Spleen (tissue), 11 donors: ENCODE measurements at regions not wholly inside any gene's neighbourhood (a gene's known extent, or its start where the extent isn't known, plus 50 kb on each side); places are given as distances from the start of the nearest gene placed in this dataset.

ENCODE experiments used
- DNase-seq: peaks from one replicate; pipeline ENCODE4 v3.0.0-alpha.2; 2020
- H3K27ac ChIP-seq, 8 donors: fragments of 200-600 bp; sonication (generic) in 7 of 8; 1 replicate in 4 of 8; 2 replicates in 4 of 8; pipeline versions ENCODE4 v1.5.0 to v1.8.0; 2016 to 2021; ENCODE audit warnings: inconsistent platforms in 4 of 8, mild to moderate bottlenecking in 4 of 8, moderate library complexity in 1 of 8
- H3K27me3 ChIP-seq, 7 donors: fragments of 200-600 bp; sonication (generic) in 6 of 7; replicated peaks in 1 of 7; 1 replicate in 4 of 7; 2 replicates in 3 of 7; pipeline versions ENCODE4 v1.5.0 to v1.8.0; 2016 to 2021; ENCODE audit warnings: inconsistent platforms in 3 of 7, mild to moderate bottlenecking in 1 of 7
- H3K36me3 ChIP-seq, 6 donors: fragments of 200-600 bp; sonication (generic) in 5 of 6; 1 replicate in 4 of 6; 2 replicates in 2 of 6; pipeline versions ENCODE4 v1.5.0 to v1.8.0; 2016 to 2021; ENCODE audit warnings: inconsistent platforms in 2 of 6
- H3K4me1 ChIP-seq, 6 donors: fragments of 200-600 bp; sonication (generic) in 5 of 6; 1 replicate in 3 of 6; 2 replicates in 3 of 6; pipeline versions ENCODE4 v1.5.0 to v1.8.0; 2016 to 2021; ENCODE audit warnings: inconsistent platforms in 3 of 6
- H3K4me3 ChIP-seq, 8 donors: fragments of 200-600 bp; sonication (generic) in 7 of 8; 1 replicate in 4 of 8; 2 replicates in 4 of 8; pipeline versions ENCODE4 v1.5.0 to v1.8.0; 2016 to 2021; ENCODE audit warnings: inconsistent platforms in 4 of 8, mild to moderate bottlenecking in 4 of 8, moderate library complexity in 2 of 8
- H3K9me3 ChIP-seq, 8 donors: fragments of 200-600 bp; sonication (generic) in 7 of 8; 1 replicate in 4 of 8; 2 replicates in 4 of 8; pipeline versions ENCODE4 v1.5.0 to v1.8.0; 2016 to 2021; ENCODE audit warnings: inconsistent platforms in 4 of 8
- POLR2A ChIP-seq, 3 donors: fragments of 450-650 bp; IDR thresholded peaks; one replicate each; pipeline ENCODE4 v1.5.1; 2017; ENCODE audit warnings: antibody characterized with exemption in 3 of 3, mild to moderate bottlenecking in 1 of 3
- POLR2AphosphoS5 ChIP-seq, 3 donors: sonication (generic); formaldehyde crosslinking; IDR thresholded peaks; one replicate each; pipeline ENCODE4 v1.5.1; 2017; ENCODE audit warnings: antibody characterized with exemption in 3 of 3
- WGBS, 5 donors: extraction: QIAGEN DNeasy Blood & Tissue Kit in 3 of 5; methylation state at CpG; one replicate each; pipeline versions ENCODE4 v1.1.5 to v1.1.7; 2013 to 2018; 5-methylcytosine and 5-hydroxymethylcytosine counted together
- intact Hi-C: fragments of 100-400 bp; cut with DNase I; formaldehyde crosslinking; loops from one replicate; pipeline ENCODE4 v1.15.0; 2023; ENCODE audit warnings: low total_unique reads
- TF ChIP-seq, protein P1 (sequence below), 11 experiments: fragments of 200-600 bp in 7 of 11; fragments of 450-650 bp in 4 of 11; sonication (generic) in 4 of 11; IDR thresholded peaks in 8 of 11; conservative IDR thresholded peaks in 3 of 11; 1 replicate in 7 of 11; 2 replicates in 4 of 11; pipeline versions ENCODE4 v1.4.0 to v1.8.0; 2016 to 2021; ENCODE audit warnings: antibody characterized with exemption in 11 of 11, inconsistent platforms in 4 of 11, mild to moderate bottlenecking in 1 of 11
- donor health status: healthy with polysubstance abuse.
- donor health status: DM: no; HTN: no; CAD: no; lungs with moderate emphysema.
- donor health status: DM: no; HTN: no; CAD: no.
- donor health status: Bipolar disorder and iron deficiency.
- donor health status: healthy.
- donor health status: DM: no; HTN: no; CAD: no.
- donor health status: DM: yes; HTN: yes; CAD: no.

- Histone ChIP-seq H3K9me3 (no peaks in the 10 kb centered on the region), H3K27ac (no peak overlapping the region), H3K4me1 (peaks cover 0 to under 1% (median 0%) of the 10 kb centered on the region in 6 donors), H3K36me3 (no peaks in the 10 kb centered on the region), H3K4me3 (no peak overlapping the region), H3K27me3 (no peaks in the 10 kb centered on the region)
- 95 to 100% (median 97%) methylated on average over 5 to 7 of the region's 7 CpGs for WGBS, 5 donors
- no peak for TF ChIP-seq POLR2AphosphoS5 (IDR thresholded peaks at IDR 0.05)
- TF ChIP-seq, protein P1, sequence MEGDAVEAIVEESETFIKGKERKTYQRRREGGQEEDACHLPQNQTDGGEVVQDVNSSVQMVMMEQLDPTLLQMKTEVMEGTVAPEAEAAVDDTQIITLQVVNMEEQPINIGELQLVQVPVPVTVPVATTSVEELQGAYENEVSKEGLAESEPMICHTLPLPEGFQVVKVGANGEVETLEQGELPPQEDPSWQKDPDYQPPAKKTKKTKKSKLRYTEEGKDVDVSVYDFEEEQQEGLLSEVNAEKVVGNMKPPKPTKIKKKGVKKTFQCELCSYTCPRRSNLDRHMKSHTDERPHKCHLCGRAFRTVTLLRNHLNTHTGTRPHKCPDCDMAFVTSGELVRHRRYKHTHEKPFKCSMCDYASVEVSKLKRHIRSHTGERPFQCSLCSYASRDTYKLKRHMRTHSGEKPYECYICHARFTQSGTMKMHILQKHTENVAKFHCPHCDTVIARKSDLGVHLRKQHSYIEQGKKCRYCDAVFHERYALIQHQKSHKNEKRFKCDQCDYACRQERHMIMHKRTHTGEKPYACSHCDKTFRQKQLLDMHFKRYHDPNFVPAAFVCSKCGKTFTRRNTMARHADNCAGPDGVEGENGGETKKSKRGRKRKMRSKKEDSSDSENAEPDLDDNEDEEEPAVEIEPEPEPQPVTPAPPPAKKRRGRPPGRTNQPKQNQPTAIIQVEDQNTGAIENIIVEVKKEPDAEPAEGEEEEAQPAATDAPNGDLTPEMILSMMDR (IDR thresholded peaks at IDR 0.05 in 8 of 11, conservative IDR thresholded peaks at IDR 0.05 in 3 of 11): no peak
- no peak for TF ChIP-seq POLR2A (IDR thresholded peaks at IDR 0.05)
- no peak for DNase-seq
- intact Hi-C loops: no loop called here
Measured at GRCh38 chr6:110033101-110033500, 55.0 kb downstream of the GPR6 start.

DNA sequence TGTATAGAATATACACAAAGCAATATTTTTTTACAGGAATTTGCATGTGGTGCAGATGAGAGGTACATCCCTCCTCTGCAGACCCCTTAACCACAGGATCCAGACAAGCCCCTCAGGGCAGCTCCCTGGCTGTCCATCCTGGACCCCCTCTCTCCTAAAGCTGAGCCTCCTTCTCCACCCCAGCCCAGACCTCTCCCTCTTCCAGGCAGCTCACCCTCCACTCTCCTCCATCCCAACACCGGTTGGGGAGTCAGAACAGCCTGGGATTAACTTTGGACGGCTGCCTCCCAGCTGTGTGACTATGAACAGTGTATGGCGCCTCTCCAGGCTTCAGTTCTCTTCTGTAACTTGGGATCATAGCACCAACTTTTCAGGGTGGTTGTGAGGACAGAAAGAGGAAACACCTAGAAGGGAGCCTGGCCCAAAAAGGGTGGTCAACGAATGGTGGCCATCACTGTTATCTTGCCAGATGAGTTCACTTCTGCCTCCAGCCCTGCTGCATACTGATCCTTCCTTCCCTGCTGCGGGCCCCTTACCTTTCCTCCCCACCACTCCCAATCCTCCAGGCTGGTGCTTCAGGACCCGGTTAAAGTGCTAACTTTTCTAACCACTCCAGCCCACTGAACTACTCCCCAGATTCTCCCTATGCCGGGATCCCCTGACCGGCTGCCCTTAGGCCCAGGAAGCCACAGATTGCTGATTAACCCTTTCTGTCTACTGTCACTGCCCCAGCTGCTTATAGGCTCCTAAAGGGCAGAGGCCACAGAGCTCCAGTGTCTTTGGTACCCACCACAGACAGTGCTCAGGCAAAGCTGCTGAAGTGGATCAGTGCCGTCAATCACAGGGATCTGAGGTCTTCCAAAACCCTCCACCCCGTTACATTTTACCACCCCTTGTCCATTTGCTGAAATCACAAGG lies 55.9 kb downstream of the GPR6 start:
- 83 to 92% (median 88%) methylated on average over 10 of the region's 10 CpGs for WGBS, 5 donors
- Histone ChIP-seq H3K27me3 (no peaks in the 10 kb centered on the region), H3K27ac (no peak overlapping the region), H3K4me1 (peaks cover 0 to 10% (median under 1%) of the 10 kb centered on the region in 6 donors), H3K4me3 (no peak overlapping the region), H3K9me3 (no peaks in the 10 kb centered on the region), H3K36me3 (no peaks in the 10 kb centered on the region)
- intact Hi-C loops: no loop called here
- no peak for DNase-seq
- TF ChIP-seq POLR2A (IDR thresholded peaks at IDR 0.05) (no peak), POLR2AphosphoS5 (IDR thresholded peaks at IDR 0.05) (no peak)
- TF ChIP-seq, protein P1 (IDR thresholded peaks at IDR 0.05 in 8 of 11, conservative IDR thresholded peaks at IDR 0.05 in 3 of 11): no peak

- no peak overlapping the region for H3K4me3 ChIP-seq
- no peaks in the 10 kb centered on the region for H3K27me3 ChIP-seq
- intact Hi-C loops: no loop called here
Measured at GRCh38 chr6:110034667-110035036, 56.5 kb downstream of the GPR6 start.

DNA sequence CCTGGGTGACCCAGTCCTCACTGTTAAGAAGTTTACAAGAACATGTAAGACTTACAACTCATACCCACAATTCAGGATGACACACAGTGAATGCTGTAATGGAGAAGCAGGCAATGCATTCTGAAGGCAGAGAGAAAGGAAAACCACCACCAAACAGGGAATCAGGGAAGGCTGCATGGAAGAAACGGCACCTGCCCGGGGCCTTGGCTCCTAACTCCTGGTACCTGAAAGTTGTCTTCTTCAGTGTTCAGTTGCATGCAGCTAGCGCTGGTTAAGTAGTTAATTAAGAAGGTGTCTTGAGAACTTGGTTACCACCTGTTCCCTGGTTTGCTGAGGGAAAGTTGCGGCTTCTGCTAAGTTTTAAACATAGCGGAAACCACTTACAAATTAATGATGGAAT lies 57.2 kb downstream of the GPR6 start:
- intact Hi-C loops: no loop called here
- Histone ChIP-seq H3K4me3 (no peak overlapping the region), H3K27me3 (no peaks in the 10 kb centered on the region), H3K4me1 (peaks cover 0 to 23% (median 12%) of the 10 kb centered on the region in 6 donors), H3K27ac (no peak overlapping the region), H3K9me3 (no peaks in the 10 kb centered on the region), H3K36me3 (no peaks in the 10 kb centered on the region)
- DNase-seq: no peak
- TF ChIP-seq POLR2A (IDR thresholded peaks at IDR 0.05): no peak
- no peak for TF ChIP-seq POLR2AphosphoS5 (IDR thresholded peaks at IDR 0.05)
- TF ChIP-seq, protein P1 (IDR thresholded peaks at IDR 0.05 in 8 of 11, conservative IDR thresholded peaks at IDR 0.05 in 3 of 11): no peak
- 96 to 99% (median 97%) methylated on average over 5 of the region's 5 CpGs for WGBS, 5 donors

More at GRCh38 chr6:110034667-110035036, 56.5 kb downstream of the GPR6 start:
- no peak for DNase-seq
- TF ChIP-seq, protein P1 (IDR thresholded peaks at IDR 0.05 in 8 of 11, conservative IDR thresholded peaks at IDR 0.05 in 3 of 11): no peak
- TF ChIP-seq POLR2AphosphoS5 (IDR thresholded peaks at IDR 0.05) (no peak), POLR2A (IDR thresholded peaks at IDR 0.05) (no peak)
- no peaks in the 10 kb centered on the region for H3K36me3 ChIP-seq
- no peak overlapping the region for H3K27ac ChIP-seq
- peaks cover 0 to 16% (median 5%) of the 10 kb centered on the region in 6 donors for H3K4me1 ChIP-seq
- no peaks in the 10 kb centered on the region for H3K9me3 ChIP-seq
- WGBS, 5 donors: 80 to 91% (median 81%) methylated on average over 8 of the region's 8 CpGs
